Upper lobe of left lung (tissue), 6 donors: ENCODE measurements at regions not wholly inside any gene's neighbourhood (a gene's known extent, or its start where the extent isn't known, plus 50 kb on each side); places are given as distances from the start of the nearest gene placed in this dataset.
"Not testable (repeated sequence)": the region's sequence is repeated elsewhere in the genome, so short reads cannot be mapped to it uniquely, and the experiment has no call there.

ENCODE experiments used
- ATAC-seq, 2 donors: fragments of 200-7000 bp; cut with Tn5 transposase; one replicate each; pipeline ENCODE4 v1.9.1; 2022; ENCODE audit warnings: mild to moderate bottlenecking in 2 of 2, moderate library complexity in 2 of 2; ENCODE audit not compliant: low FRiP score in 2 of 2
- DNase-seq, 2 donors: peaks; one replicate each; pipeline ENCODE4 v3.0.0-alpha.2; 2019 to 2020
- H3K27ac ChIP-seq, 4 donors: fragments of 200-600 bp; sonication (generic); one replicate each; pipeline ENCODE4 v1.5.1; 2016 to 2019
- H3K27me3 ChIP-seq, 4 donors: fragments of 200-600 bp; sonication (generic); one replicate each; pipeline ENCODE4 v1.5.1; 2017 to 2019
- H3K36me3 ChIP-seq, 4 donors: fragments of 200-600 bp; sonication (generic); one replicate each; pipeline ENCODE4 v1.5.1; 2016 to 2019
- H3K4me1 ChIP-seq, 4 donors: fragments of 200-600 bp; sonication (generic); one replicate each; pipeline ENCODE4 v1.5.1; 2018 to 2019
- H3K4me3 ChIP-seq, 4 donors: fragments of 200-600 bp; sonication (generic); one replicate each; pipeline ENCODE4 v1.5.1; 2017 to 2019; ENCODE audit warnings: mild to moderate bottlenecking in 2 of 4, moderate library complexity in 1 of 4
- H3K9me3 ChIP-seq, 4 donors: fragments of 200-600 bp; sonication (generic); one replicate each; pipeline ENCODE4 v1.5.1; 2018 to 2019
- POLR2A ChIP-seq, 4 donors: fragments of 450-650 bp; IDR thresholded peaks; one replicate each; pipeline ENCODE4 v1.5.1; 2016 to 2017; ENCODE audit warnings: antibody characterized with exemption in 4 of 4, mild to moderate bottlenecking in 2 of 4
- POLR2AphosphoS5 ChIP-seq, 2 donors: sonication (generic); formaldehyde crosslinking; IDR thresholded peaks; one replicate each; pipeline ENCODE4 v1.5.1; 2017; ENCODE audit warnings: antibody characterized with exemption in 2 of 2
- WGBS, 2 donors: methylation state at CpG; one replicate each; pipeline ENCODE4 v1.1.5; 2017 to 2018; 5-methylcytosine and 5-hydroxymethylcytosine counted together
- donor health status: DM: no; HTN: no; CAD: no; lungs with moderate emphysema.
- donor health status: DM: no; HTN: yes; CAD: no; lungs with severe emphysema.

- ATAC-seq, H3K9me3 ChIP-seq: not testable (repeated sequence)
Measured at GRCh38 chr1:120941066-120941465, 51.5 kb downstream of the PPIAL4A start.

GRCh38 chr1:120941836-120942217, 52.3 kb downstream of the PPIAL4A start:
- not testable (repeated sequence) for H3K36me3 ChIP-seq, DNase-seq, H3K4me1 ChIP-seq, ATAC-seq, H3K9me3 ChIP-seq, H3K27me3 ChIP-seq
- peak overlapping the region; percentile 34 to 83 (median 76) for H3K27ac ChIP-seq
- WGBS, 2 donors: 2 to 3% methylated on average over 9 to 11 of the region's 12 CpGs
- H3K4me3 ChIP-seq: peak overlapping the region in 3 of 4 donors; percentile 28 to 47 (median 38)

More at GRCh38 chr1:120941066-120941465, 51.5 kb downstream of the PPIAL4A start:
- H3K27me3 ChIP-seq, DNase-seq, H3K4me3 ChIP-seq, H3K36me3 ChIP-seq, H3K4me1 ChIP-seq, H3K27ac ChIP-seq: not testable (repeated sequence)
- 71% methylated on average over 1 of the region's 6 CpGs; no CpG with 5 or more reads in 1 of the 2 donors for WGBS, 2 donors

DNA sequence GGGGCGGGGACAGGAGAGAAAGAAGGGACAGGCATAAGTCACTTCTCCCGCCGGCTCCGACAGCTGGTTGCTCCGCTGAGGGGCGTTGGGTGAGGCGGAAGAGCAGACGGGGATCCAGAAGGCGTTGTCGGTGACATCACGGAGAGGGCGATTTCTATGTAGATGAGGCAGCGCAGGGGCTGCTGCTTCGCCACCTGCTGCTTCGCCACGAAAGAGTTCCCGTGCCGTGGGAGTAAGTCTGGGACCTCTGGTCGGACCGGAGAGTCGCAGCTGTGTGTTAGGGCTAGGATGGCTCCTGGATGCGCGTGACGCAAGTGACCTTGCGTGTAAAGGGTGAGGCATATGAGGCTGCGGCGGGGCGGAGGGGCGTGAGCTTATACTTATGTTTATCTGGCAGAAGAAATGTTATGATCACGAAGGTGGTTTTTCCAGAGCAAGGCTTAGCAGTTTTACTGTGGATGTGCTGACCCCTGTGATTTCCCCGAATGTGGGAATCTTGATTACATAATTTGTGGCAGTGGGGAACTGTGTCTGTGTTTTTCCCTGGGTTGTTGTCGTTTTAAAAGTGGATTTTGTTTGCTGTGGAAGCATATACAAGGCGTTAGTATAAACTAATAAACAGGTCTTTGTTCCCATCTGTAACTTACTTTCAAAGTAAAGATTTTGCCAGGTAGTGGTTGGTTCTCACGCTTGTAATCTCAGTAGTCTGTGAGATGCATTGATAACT, 52.8 kb downstream of the PPIAL4A start:
- TF ChIP-seq POLR2AphosphoS5 (IDR thresholded peaks at IDR 0.05): peak; percentile 75 to 84
- peak in 3 of 4 donors; percentile 24 to 39 (median 31) for TF ChIP-seq POLR2A (IDR thresholded peaks at IDR 0.05)
- not testable (repeated sequence) for H3K36me3 ChIP-seq, H3K9me3 ChIP-seq, H3K4me1 ChIP-seq, H3K27me3 ChIP-seq
- DNase-seq (peak; percentile 87 to 91), ATAC-seq (peak; percentile 88 to 95)
- Histone ChIP-seq H3K27ac (peak overlapping the region; percentile 75 to 83 (median 78)), H3K4me3 (peak overlapping the region in 3 of 4 donors; percentile 28 to 47 (median 38))
- 2 to 6% methylated on average over 26 to 33 of the region's 34 CpGs for WGBS, 2 donors

DNA sequence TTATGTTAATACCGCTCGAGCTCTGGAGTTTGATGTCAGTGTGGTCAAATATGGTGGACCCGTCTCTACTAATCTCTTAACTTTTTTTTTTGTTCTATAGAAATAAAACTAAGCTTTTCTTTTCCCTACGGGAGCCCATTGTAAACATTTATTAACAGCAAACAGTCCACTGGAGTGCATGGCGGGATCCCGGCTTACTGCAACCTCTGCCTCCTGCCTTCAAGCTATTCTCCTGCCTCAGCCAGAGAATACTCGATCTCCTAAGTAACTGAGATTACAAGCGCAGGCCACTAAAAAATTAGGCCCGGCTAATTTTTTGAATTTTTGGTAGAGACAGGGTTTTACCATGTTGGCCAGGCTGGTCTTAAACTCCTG, 53.4 kb downstream of the PPIAL4A start:
- not testable (repeated sequence) for H3K4me3 ChIP-seq, H3K27me3 ChIP-seq, H3K9me3 ChIP-seq, ATAC-seq, H3K36me3 ChIP-seq, H3K27ac ChIP-seq, DNase-seq, H3K4me1 ChIP-seq
- no CpG with 5 or more reads among the region's 9 CpGs for WGBS, 2 donors

- not testable (repeated sequence) for H3K27ac ChIP-seq, H3K9me3 ChIP-seq, H3K36me3 ChIP-seq, ATAC-seq, H3K27me3 ChIP-seq, H3K4me3 ChIP-seq, H3K4me1 ChIP-seq
- 91 to 94% methylated on average over 14 to 20 of the region's 20 CpGs for WGBS, 2 donors
- DNase-seq: peak in 1 of 2 donors; percentile 57
Measured at GRCh38 chr1:120944691-120945090, 55.1 kb downstream of the PPIAL4A start.

- DNase-seq, H3K4me1 ChIP-seq, H3K36me3 ChIP-seq, H3K27ac ChIP-seq, H3K27me3 ChIP-seq, H3K4me3 ChIP-seq, ATAC-seq, H3K9me3 ChIP-seq: not testable (repeated sequence)
- 88 to 95% methylated on average over 8 to 9 of the region's 10 CpGs for WGBS, 2 donors
Measured at GRCh38 chr1:120945122-120945521, 55.6 kb downstream of the PPIAL4A start.

DNA sequence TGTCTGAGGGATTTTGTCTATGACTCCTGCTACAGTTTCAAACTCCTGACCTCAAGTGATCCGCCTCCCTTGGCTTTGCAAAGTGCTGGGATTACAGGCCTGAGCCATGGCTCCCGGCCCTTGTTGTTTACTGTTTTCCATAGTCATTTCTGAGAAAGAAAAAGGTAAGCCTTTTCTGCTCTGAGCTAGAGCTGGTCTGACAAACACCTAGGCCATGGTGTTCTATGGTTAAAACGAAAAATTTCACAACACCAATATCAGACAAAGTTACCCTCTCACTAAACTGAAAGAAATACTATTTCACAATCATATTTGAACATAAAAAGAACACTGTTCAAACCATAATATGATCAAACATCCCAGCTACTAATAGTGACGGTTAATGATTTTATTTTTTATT, 57.5 kb downstream of the PPIAL4A start:
- not testable (repeated sequence) for H3K27ac ChIP-seq, H3K4me1 ChIP-seq, H3K27me3 ChIP-seq, H3K36me3 ChIP-seq, H3K9me3 ChIP-seq, DNase-seq, H3K4me3 ChIP-seq, ATAC-seq
- whole genome bisulfite sequencing, 2 donors: 46 to 48% methylated on average over 4 of the region's 4 CpGs

- WGBS, 2 donors: 94% methylated on average over 11 of the region's 11 CpGs
Measured at GRCh38 chr1:120949724-120950123, 60.2 kb downstream of the PPIAL4A start.

GRCh38 chr1:120950633-120951032, 61.1 kb downstream of the PPIAL4A start:
- ATAC-seq, H3K27me3 ChIP-seq, H3K4me3 ChIP-seq, H3K36me3 ChIP-seq, DNase-seq, H3K27ac ChIP-seq, H3K9me3 ChIP-seq, H3K4me1 ChIP-seq: not testable (repeated sequence)
- WGBS, 2 donors: 45 to 56% methylated on average over 1 of the region's 1 CpG

More at GRCh38 chr1:120949724-120950123, 60.2 kb downstream of the PPIAL4A start:
- not testable (repeated sequence) for H3K36me3 ChIP-seq, ATAC-seq, H3K27ac ChIP-seq, H3K9me3 ChIP-seq, DNase-seq, H3K4me1 ChIP-seq, H3K27me3 ChIP-seq, H3K4me3 ChIP-seq

DNA sequence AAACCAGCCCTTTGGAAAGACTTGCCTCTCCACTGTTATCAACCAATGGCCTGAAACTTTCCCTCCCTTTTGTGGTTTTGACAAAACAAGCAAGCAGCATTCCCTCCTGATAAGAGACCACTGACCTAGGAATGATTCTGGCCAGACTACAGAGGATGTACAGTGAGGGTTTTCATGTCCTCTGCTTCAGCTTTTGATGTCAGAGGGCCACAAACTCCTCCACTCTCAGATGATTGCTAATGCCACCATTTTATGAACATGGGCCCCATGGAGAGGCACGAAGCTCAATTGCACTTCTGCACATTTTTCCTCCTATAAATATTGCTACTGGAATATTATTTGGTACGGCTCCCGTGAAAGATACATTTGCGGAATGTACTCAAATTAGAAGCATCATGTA, 61.5 kb downstream of the PPIAL4A start:
- not testable (repeated sequence) for H3K4me3 ChIP-seq, H3K27me3 ChIP-seq, H3K36me3 ChIP-seq, ATAC-seq, DNase-seq, H3K4me1 ChIP-seq, H3K27ac ChIP-seq, H3K9me3 ChIP-seq
- WGBS, 2 donors: 90 to 92% methylated on average over 2 to 4 of the region's 4 CpGs

- not testable (repeated sequence) for ATAC-seq, H3K4me3 ChIP-seq
- WGBS, 2 donors: 51 to 88% methylated on average over 5 to 21 of the region's 38 CpGs
Measured at GRCh38 chr1:120952207-120952870, 62.8 kb downstream of the PPIAL4A start.

GRCh38 chr1:120952871-120953265, 63.3 kb downstream of the PPIAL4A start:
- not testable (repeated sequence) for H3K36me3 ChIP-seq, H3K9me3 ChIP-seq, H3K27me3 ChIP-seq, H3K27ac ChIP-seq, H3K4me1 ChIP-seq, DNase-seq, ATAC-seq, H3K4me3 ChIP-seq
- WGBS, 2 donors: 71 to 77% methylated on average over 17 to 18 of the region's 19 CpGs

More at GRCh38 chr1:120952207-120952870, 62.8 kb downstream of the PPIAL4A start:
- not testable (repeated sequence) for H3K27me3 ChIP-seq, H3K9me3 ChIP-seq, H3K4me1 ChIP-seq, H3K27ac ChIP-seq, H3K36me3 ChIP-seq
- DNase-seq: peak in 1 of 2 donors; percentile 42
